Activated CD4-positive, alpha-beta T cell treated with anti-CD3 and anti-CD28 coated beads, Interleukin-2, amount 10 ng/mL, durations not matched to agents 24 days and 14 days (primary cell): ENCODE measurements at regions not wholly inside any gene's neighbourhood (a gene's known extent, or its start where the extent isn't known, plus 50 kb on each side); places are given as distances from the start of the nearest gene placed in this dataset.

Experiments
- DNase-seq: peaks from one replicate; pipeline ENCODE4 v3.0.0; 2022
- H3K27ac Mint-ChIP-seq: one replicate; pipeline ENCODE4 v1.8.0; 2022; ENCODE audit warnings: mild to moderate bottlenecking, mixed read lengths
- H3K27me3 Mint-ChIP-seq: one replicate; pipeline ENCODE4 v1.8.0; 2022; ENCODE audit warnings: mixed read lengths
- H3K36me3 Mint-ChIP-seq: one replicate; pipeline ENCODE4 v1.8.0; 2022; ENCODE audit warnings: low read depth, mild to moderate bottlenecking, mixed read lengths
- H3K4me1 Mint-ChIP-seq: one replicate; pipeline ENCODE4 v1.8.0; 2021; ENCODE audit warnings: mixed read lengths
- H3K4me3 Mint-ChIP-seq: one replicate; pipeline ENCODE4 v1.8.0; 2022; ENCODE audit warnings: mild to moderate bottlenecking, moderate library complexity, mixed read lengths
- H3K9me3 Mint-ChIP-seq: one replicate; pipeline ENCODE4 v1.8.0; 2021; ENCODE audit warnings: mixed read lengths
- intact Hi-C: fragments of 100-400 bp; cut with micrococcal nuclease; formaldehyde crosslinking; loops from one replicate; pipeline ENCODE4 v1.15.1; 2023

DNA sequence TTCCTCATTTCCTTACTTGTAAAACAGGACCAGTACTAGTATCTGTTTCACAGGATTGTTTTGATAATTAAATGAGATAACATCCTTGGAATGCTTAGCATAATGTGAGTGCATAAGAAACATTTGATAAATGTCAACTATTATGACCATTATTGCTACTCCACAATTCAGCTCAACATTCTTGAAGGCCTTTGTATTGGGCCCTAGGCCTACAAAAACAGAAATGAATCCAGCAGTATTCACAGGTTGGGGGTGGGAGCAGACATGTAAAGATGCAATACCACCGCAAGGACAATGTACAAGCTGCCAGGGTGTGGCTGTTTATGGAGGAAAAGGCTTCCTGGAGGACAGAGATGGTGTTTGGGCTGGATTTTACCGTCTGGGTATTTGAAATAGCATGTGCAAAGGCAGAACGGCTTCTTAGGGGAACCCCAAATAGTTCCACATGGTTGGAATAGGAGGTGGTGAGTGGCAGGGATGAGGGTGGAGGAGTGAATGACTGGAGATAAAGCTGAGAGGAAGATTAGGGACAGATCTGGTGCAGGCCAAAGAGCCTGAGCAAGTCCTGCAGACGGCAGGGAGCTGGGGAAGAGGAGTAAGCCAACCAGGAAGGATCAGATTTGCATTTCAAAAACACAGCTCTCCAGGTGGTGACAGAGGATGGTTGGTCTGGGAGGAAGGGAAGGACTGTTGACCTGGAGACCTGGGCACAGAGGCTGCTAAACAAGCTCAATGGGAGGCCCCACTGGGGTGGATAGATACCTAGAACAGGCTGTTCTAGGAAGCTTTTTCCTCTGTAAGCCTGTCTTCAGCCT is 57.0 kb upstream of the EPB41L1 start:
- Mint-ChIP-seq H3K9me3 (no peaks in the 10 kb centered on the region), H3K27me3 (peaks cover 24% of the 10 kb centered on the region), H3K27ac (no peak overlapping the region), H3K36me3 (no peaks in the 10 kb centered on the region), H3K4me3 (no peak overlapping the region), H3K4me1 (peaks cover 15% of the 10 kb centered on the region)
- intact Hi-C loops: no loop called here
- no peak for DNase-seq

DNA sequence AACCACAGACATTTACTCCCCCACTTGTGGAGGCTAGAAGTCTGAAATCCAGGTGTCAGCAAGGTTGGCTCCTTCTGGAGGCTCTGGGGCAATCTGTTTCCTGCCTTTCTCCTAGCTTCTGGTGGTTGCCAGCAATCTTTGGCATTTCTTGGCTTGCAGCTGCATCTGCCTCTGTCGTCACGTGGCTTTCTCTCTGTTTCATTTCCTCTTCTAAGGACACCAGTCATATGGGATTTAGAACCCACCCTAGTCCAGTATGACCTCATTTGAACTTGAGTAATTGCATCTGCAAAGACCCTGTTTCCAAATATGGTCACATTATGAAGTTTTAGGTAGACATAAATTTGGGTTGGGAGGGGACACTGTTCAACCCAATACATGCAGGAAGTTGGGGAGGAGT is 56.2 kb upstream of the EPB41L1 start:
- Mint-ChIP-seq H3K27me3 (peaks cover 20% of the 10 kb centered on the region), H3K9me3 (no peaks in the 10 kb centered on the region), H3K4me1 (peaks cover 10% of the 10 kb centered on the region), H3K27ac (no peak overlapping the region), H3K36me3 (no peaks in the 10 kb centered on the region), H3K4me3 (no peak overlapping the region)
- no peak for DNase-seq
- intact Hi-C loops: no loop called here

DNA sequence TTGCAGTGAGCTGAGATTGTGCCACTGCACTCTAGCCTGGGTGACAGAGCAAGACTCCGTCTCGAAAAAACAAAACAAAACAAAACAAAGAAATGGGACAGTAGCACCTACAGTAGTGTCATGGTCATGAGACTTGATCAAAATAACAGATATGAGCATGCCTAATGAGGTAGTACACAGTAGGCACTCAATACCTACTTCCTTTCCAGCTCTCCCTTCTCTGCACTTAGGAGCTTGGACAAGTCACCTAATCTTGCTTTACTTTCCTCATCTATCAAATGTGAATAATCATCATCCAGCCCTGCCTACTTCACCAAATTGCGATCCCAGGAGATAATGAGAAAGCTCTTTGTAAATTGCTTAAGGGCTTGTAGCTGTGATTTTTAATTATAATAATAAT is 55.4 kb upstream of the EPB41L1 start:
- H3K9me3 Mint-ChIP-seq: no peaks in the 10 kb centered on the region
- DNase-seq: no peak
- H3K4me3 Mint-ChIP-seq: no peak overlapping the region
- peaks cover 17% of the 10 kb centered on the region for H3K27me3 Mint-ChIP-seq
- H3K27ac Mint-ChIP-seq: no peak overlapping the region
- no peaks in the 10 kb centered on the region for H3K36me3 Mint-ChIP-seq
- intact Hi-C loops: no loop called here
- H3K4me1 Mint-ChIP-seq: peaks cover 7% of the 10 kb centered on the region

DNA sequence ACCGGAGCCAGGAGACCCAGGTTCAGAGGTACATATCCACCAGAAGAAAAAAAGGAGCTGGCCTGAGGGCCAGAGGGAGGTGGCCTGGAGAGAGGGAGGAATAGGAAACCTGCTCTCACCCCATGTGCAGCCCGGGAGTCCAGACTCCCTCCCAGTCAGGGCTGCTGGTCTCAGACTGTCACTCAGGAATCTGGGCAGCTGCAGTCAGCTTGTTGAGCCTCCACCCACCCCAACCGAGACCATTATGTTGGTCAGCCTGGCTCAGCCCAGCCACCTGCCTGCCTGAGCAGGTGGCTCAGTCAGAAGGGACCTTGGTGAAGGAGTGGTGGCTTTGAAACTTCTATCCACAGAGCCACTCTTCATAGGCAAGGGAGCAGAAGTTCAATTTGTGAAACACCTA is 53.3 kb upstream of the EPB41L1 start:
- DNase-seq: no peak
- H3K36me3 Mint-ChIP-seq: no peaks in the 10 kb centered on the region
- H3K9me3 Mint-ChIP-seq: no peaks in the 10 kb centered on the region
- intact Hi-C loops: no loop called here
- H3K4me3 Mint-ChIP-seq: no peak overlapping the region
- no peak overlapping the region for H3K27ac Mint-ChIP-seq
- H3K4me1 Mint-ChIP-seq: peaks cover 6% of the 10 kb centered on the region
- peaks cover 8% of the 10 kb centered on the region for H3K27me3 Mint-ChIP-seq

DNA sequence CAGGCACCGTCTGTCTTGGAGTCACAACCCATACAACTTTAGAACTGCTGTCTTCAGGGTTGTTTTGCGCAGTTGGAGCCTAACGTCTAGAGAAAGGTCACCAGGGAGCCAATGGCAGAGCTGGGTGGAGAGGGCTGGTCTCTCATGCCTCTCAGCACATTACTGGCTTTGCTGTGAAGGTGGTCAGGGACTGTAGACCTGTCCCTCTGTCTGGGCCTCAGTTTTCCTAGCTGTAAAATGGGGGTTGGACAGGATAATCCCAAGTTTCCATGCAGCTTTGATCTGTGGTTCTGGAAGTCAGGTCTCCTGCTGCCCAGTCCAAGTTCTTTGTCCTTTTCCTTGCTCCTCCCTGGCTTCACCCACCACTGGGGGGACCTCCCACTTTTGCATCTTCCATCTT is 52.2 kb upstream of the EPB41L1 start:
- DNase-seq: no peak
- intact Hi-C loops: no loop called here
- Mint-ChIP-seq H3K27me3 (peaks cover 5% of the 10 kb centered on the region), H3K4me3 (no peak overlapping the region), H3K36me3 (no peaks in the 10 kb centered on the region), H3K27ac (no peak overlapping the region), H3K9me3 (no peaks in the 10 kb centered on the region), H3K4me1 (peaks cover 3% of the 10 kb centered on the region)

DNA sequence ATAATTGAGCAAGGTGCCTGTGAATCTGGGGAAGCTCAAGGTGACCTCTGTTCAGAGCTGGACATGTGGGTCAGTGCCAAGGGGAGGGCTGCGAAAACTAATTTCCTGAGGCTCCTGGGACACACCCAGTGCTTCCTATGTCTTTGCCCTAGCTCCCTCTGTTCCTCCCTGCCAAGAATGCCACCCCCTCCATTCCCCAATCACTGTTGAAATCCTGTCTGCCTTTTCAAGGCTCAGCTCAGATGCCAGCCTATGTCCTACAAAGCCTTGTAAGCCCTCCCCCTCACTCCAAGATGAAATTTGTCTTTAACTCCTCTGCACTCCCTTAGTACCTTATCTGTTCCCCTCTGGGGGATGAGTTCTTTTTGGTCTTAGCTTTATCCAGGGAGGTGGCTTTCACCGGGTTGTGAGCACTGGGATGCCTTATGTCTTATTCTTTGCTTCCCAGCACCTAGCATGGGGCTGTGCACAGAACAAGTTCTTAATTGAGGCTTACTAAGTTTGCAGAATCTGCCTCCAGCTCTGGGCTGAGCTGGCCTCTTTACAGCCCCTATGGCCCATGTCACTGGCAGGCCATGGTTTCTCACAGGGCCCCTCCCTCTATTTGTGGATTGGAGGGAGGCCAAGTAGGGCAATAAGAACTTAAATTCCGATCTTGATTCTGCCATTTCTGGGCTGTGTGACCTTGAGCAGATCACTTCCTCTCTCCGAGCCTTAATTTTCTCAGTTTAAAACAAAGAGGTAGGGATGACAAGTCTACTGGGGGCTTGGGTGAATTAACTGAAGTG is 51.5 kb upstream of the EPB41L1 start:
- intact Hi-C loops: no loop called here
- H3K4me3 Mint-ChIP-seq: no peak overlapping the region
- DNase-seq: no peak
- no peak overlapping the region for H3K27ac Mint-ChIP-seq
- no peaks in the 10 kb centered on the region for H3K9me3 Mint-ChIP-seq
- peaks cover 5% of the 10 kb centered on the region for H3K27me3 Mint-ChIP-seq
- H3K4me1 Mint-ChIP-seq: no peaks in the 10 kb centered on the region
- no peaks in the 10 kb centered on the region for H3K36me3 Mint-ChIP-seq

DNA sequence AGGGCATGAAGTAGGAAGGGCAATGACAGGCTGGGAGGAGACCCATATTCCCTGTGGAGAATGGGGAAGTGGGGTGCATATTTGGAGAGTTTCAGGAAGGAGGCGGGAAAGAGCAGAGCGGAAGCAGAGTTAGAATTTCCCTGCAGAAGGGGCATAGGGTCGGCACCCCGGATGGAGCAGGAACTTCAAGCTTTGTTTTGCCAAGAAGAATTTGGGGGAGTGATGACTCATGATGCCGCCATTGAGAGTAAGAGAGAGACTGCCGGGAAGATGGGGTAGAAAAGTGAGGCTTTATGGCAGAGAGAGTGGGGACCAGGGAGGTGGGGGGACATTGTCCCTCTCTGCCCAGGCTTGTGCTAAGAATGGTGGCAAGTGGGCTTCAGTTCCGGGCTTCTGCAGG is 50.3 kb upstream of the EPB41L1 start:
- no peaks in the 10 kb centered on the region for H3K36me3 Mint-ChIP-seq
- no peaks in the 10 kb centered on the region for H3K9me3 Mint-ChIP-seq
- no peak overlapping the region for H3K27ac Mint-ChIP-seq
- no peaks in the 10 kb centered on the region for H3K4me1 Mint-ChIP-seq
- DNase-seq: no peak
- peaks cover 5% of the 10 kb centered on the region for H3K27me3 Mint-ChIP-seq
- intact Hi-C loops: no loop called here
- H3K4me3 Mint-ChIP-seq: no peak overlapping the region
